ENCODE measurements at regions not wholly inside any gene's neighbourhood (a gene's known extent, or its start where the extent isn't known, plus 50 kb on each side); places are given as distances from the start of the nearest gene placed in this dataset.

- no peak for TF ChIP-seq CTCF (IDR thresholded peaks at IDR 0.05)
- TF ChIP-seq POLR2A (IDR thresholded peaks at IDR 0.05), result no peak
These were observed 353.3 kb upstream of the ZMIZ1 start for GRCh38 chr10:78715435-78715834.

Measured in thyroid gland (tissue), 4 donors.